Sigmoid colon (tissue), 4 donors: ENCODE measurements at regions not wholly inside any gene's neighbourhood (a gene's known extent, or its start where the extent isn't known, plus 50 kb on each side); places are given as distances from the start of the nearest gene placed in this dataset.

ENCODE experiments used
- CTCF ChIP-seq, 4 experiments: fragments of 450-650 bp in 3 of 4; fragments of 200-600 bp in 1 of 4; IDR thresholded peaks; one replicate each; pipeline ENCODE4 v1.5.1; 2016 to 2019; ENCODE audit warnings: antibody characterized with exemption in 4 of 4, mild to moderate bottlenecking in 3 of 4, moderate library complexity in 2 of 4
- POLR2AphosphoS5 ChIP-seq, 4 donors: sonication (generic); formaldehyde crosslinking; IDR thresholded peaks; one replicate each; pipeline ENCODE4 v1.6.1; 2017; ENCODE audit warnings: antibody characterized with exemption in 4 of 4

- TF ChIP-seq POLR2AphosphoS5 (IDR thresholded peaks at IDR 0.05): no peak
- TF ChIP-seq CTCF (IDR thresholded peaks at IDR 0.05): no peak
Observed at GRCh38 chr7:28354601-28355402, 57.5 kb upstream of the CREB5 start.
